ENCODE measurements at regions not wholly inside any gene's neighbourhood (a gene's known extent, or its start where the extent isn't known, plus 50 kb on each side); places are given as distances from the start of the nearest gene placed in this dataset.

DNA sequence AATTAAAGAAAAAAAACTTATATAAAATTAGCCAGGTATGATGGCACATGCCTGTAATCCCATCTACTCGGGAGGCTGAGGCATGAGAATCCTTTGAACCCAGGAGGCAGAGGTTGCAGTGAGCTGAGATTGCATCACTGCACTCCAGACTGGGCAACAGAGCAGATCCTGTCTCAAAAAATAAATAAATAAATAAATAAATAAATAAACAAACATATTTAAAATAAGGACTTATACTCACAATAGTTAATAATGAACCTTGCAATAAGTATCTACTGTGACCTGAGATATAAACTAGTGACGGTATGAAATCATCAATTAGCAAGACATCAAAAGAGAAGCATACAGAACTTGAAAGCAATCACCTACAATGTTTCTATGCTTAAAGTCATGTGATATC is 548.4 kb upstream of the JARID2 start:
- no peak overlapping the region for H3K27ac Mint-ChIP-seq
- DNase-seq = no peak
- H3K4me3 Mint-ChIP-seq = no peak overlapping the region
- H3K4me1 Mint-ChIP-seq = no peaks in the 10 kb centered on the region
- no peaks in the 10 kb centered on the region for H3K36me3 Mint-ChIP-seq
- ATAC-seq = no peak
- CTCF ChIA-PET = interaction anchor here (1.1 kb wide), 1 partner anchor 486 kb away, joined by 3 read pairs; no protein-coding TSS in a partner anchor
- peaks cover 3% of the 10 kb centered on the region for H3K27me3 Mint-ChIP-seq
- peaks cover 3% of the 10 kb centered on the region for H3K9me3 Mint-ChIP-seq (ENCODE audit: low read depth)

GRCh38 chr6:14699803-14700601 is 545.9 kb upstream of the JARID2 start:
- Mint-ChIP-seq H3K27me3 (peaks cover 3% of the 10 kb centered on the region), H3K27ac (no peak overlapping the region), H3K9me3 (ENCODE audit: low read depth) (peaks cover 3% of the 10 kb centered on the region), H3K36me3 (no peaks in the 10 kb centered on the region), H3K4me3 (no peak overlapping the region), H3K4me1 (no peaks in the 10 kb centered on the region)
- CTCF ChIA-PET = interaction anchor here (3.0 kb wide), 1 partner anchor 11 kb away, joined by 7 read pairs; no protein-coding TSS in a partner anchor
- ATAC-seq (no peak), DNase-seq (no peak)

GRCh38 chr6:14701946-14702345 is 543.9 kb upstream of the JARID2 start:
- Mint-ChIP-seq H3K27ac (no peak overlapping the region), H3K9me3 (ENCODE audit: low read depth) (peaks cover 3% of the 10 kb centered on the region), H3K36me3 (no peaks in the 10 kb centered on the region), H3K4me3 (no peak overlapping the region), H3K27me3 (no peaks in the 10 kb centered on the region), H3K4me1 (peaks cover 10% of the 10 kb centered on the region)
- CTCF ChIA-PET = interaction anchor here (0.9 to 3.0 kb wide), 2 partner anchors 8 to 9 kb away, joined by 3 to 7 read pairs; no protein-coding TSS in a partner anchor
- no peak for ATAC-seq
- no peak for DNase-seq

DNA sequence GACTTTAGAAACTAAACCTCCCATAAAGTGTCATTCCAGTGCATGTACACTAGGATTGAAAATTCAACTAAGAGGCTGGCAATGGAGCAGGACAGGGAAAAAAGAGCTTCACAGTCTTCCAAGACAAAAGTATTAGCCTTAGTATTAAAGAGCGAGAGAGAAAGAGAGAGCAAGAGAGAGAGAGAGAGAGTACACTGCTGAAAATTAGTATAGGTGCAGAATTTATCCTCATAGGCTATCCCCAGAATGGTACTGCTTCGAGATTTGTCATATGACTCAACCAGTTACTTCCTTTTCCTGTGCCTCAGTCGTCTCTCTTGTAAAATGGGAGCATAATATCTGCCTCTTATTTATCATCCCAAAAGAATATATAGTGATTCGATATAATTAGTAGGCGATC is 543.2 kb upstream of the JARID2 start:
- H3K36me3 Mint-ChIP-seq = peaks cover 1% of the 10 kb centered on the region
- no peak overlapping the region for H3K4me3 Mint-ChIP-seq
- ATAC-seq = no peak
- peaks cover 12% of the 10 kb centered on the region for H3K4me1 Mint-ChIP-seq
- H3K27ac Mint-ChIP-seq = no peak overlapping the region
- CTCF ChIA-PET = interaction anchor here (3.0 kb wide), 1 partner anchor 8 kb away, joined by 7 read pairs; no protein-coding TSS in a partner anchor
- H3K27me3 Mint-ChIP-seq = no peaks in the 10 kb centered on the region
- DNase-seq = no peak
- peaks cover 3% of the 10 kb centered on the region for H3K9me3 Mint-ChIP-seq (ENCODE audit: low read depth)

DNA sequence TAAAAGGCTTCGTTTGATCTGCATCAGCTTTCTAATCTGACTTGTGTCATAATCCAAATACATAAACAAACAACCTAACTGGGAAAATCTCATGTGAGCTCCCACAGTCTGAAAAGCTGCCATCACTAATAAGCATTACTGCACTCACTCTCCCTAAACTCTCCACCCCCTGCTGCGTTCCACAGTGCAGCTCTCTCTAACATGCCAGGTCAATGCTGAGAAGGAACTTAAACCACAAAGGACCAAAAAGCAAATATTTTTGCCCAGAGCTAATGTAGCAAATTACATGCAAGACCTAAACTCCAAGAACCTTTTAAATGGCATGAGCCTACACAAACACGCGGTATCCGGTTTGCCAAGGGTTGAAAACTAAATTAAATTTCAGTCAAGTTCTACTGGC is 542.3 kb upstream of the JARID2 start:
- Mint-ChIP-seq H3K9me3 (ENCODE audit: low read depth) (peaks cover 3% of the 10 kb centered on the region), H3K4me3 (no peak overlapping the region), H3K27me3 (no peaks in the 10 kb centered on the region)

GRCh38 chr6:14704383-14705271 is 541.2 kb upstream of the JARID2 start:
- Mint-ChIP-seq H3K27ac (no peak overlapping the region), H3K27me3 (no peaks in the 10 kb centered on the region), H3K4me1 (peaks cover 12% of the 10 kb centered on the region), H3K9me3 (ENCODE audit: low read depth) (peaks cover 3% of the 10 kb centered on the region), H3K4me3 (no peak overlapping the region), H3K36me3 (peaks cover 1% of the 10 kb centered on the region)
- DNase-seq (no peak), ATAC-seq (no peak)
- CTCF ChIA-PET = interaction anchor here (1.5 kb wide), 1 partner anchor 81 kb away, joined by 3 read pairs; no protein-coding TSS in a partner anchor

More for the DNA sequence above, 542.3 kb upstream of the JARID2 start:
- DNase-seq = no peak
- CTCF ChIA-PET = interaction anchor here (1.0 to 1.5 kb wide), 2 partner anchors 10 to 82 kb away, joined by 3 read pairs; no protein-coding TSS in a partner anchor
- Mint-ChIP-seq H3K27ac (no peak overlapping the region), H3K4me1 (peaks cover 12% of the 10 kb centered on the region), H3K36me3 (peaks cover 1% of the 10 kb centered on the region)
- ATAC-seq = no peak

GRCh38 chr6:14705841-14706377 is 540.0 kb upstream of the JARID2 start:
- DNase-seq (no peak), ATAC-seq (no peak)
- CTCF ChIA-PET = no interaction called here
- H3K27ac Mint-ChIP-seq = no peak overlapping the region
- peaks cover 1% of the 10 kb centered on the region for H3K36me3 Mint-ChIP-seq
- H3K9me3 Mint-ChIP-seq (ENCODE audit: low read depth) = no peaks in the 10 kb centered on the region
- H3K27me3 Mint-ChIP-seq = no peaks in the 10 kb centered on the region
- H3K4me3 Mint-ChIP-seq = no peak overlapping the region
- H3K4me1 Mint-ChIP-seq = peaks cover 16% of the 10 kb centered on the region

DNA sequence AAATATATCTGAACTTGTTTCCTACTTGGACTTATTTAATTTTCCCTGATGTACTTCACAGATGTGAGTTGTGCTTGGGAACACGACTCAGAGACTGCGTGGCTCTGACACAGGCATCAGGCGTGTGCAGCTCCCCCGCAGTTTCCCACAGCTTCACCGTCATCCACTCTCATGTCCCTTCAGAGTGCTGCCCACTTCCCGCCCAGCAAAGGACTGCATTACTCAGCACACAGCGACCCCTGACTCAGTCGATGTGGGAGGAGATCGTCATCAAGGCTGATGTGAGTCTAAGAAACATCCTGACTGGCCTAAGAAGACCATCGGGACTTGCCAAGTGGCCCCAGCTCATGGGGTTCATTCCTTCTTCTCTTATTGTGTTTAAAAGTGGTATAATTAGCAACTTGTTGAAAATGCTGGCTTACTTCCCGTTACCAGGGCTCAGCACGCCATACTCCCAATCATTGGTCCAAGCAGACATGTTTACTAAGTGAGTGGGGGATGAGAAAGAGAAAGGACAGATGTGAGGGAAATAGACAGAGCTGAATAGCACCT is 539.4 kb upstream of the JARID2 start:
- H3K4me3 Mint-ChIP-seq = no peak overlapping the region
- CTCF ChIA-PET = no interaction called here
- ATAC-seq (peak; percentile 70), DNase-seq (peak; percentile 75)
- no peaks in the 10 kb centered on the region for H3K27me3 Mint-ChIP-seq
- H3K36me3 Mint-ChIP-seq = peaks cover 1% of the 10 kb centered on the region
- peak overlapping the region; percentile 10 for H3K27ac Mint-ChIP-seq
- H3K9me3 Mint-ChIP-seq (ENCODE audit: low read depth) = no peaks in the 10 kb centered on the region
- peaks cover 21% of the 10 kb centered on the region for H3K4me1 Mint-ChIP-seq

GRCh38 chr6:14707276-14707675 is 538.6 kb upstream of the JARID2 start:
- ATAC-seq (no peak), DNase-seq (no peak)
- CTCF ChIA-PET = no interaction called here
- Mint-ChIP-seq H3K27ac (no peak overlapping the region), H3K4me3 (no peak overlapping the region), H3K9me3 (ENCODE audit: low read depth) (no peaks in the 10 kb centered on the region), H3K4me1 (peaks cover 22% of the 10 kb centered on the region), H3K27me3 (no peaks in the 10 kb centered on the region), H3K36me3 (peaks cover 1% of the 10 kb centered on the region)

- H3K4me1 Mint-ChIP-seq = peaks cover 22% of the 10 kb centered on the region
- H3K9me3 Mint-ChIP-seq (ENCODE audit: low read depth) = no peaks in the 10 kb centered on the region
- no peak overlapping the region for H3K4me3 Mint-ChIP-seq
- CTCF ChIA-PET = no interaction called here
- H3K36me3 Mint-ChIP-seq = peaks cover 1% of the 10 kb centered on the region
- H3K27ac Mint-ChIP-seq = no peak overlapping the region
- ATAC-seq (no peak), DNase-seq (no peak)
- no peaks in the 10 kb centered on the region for H3K27me3 Mint-ChIP-seq
Measured at GRCh38 chr6:14707971-14708465, 537.9 kb upstream of the JARID2 start.

DNA sequence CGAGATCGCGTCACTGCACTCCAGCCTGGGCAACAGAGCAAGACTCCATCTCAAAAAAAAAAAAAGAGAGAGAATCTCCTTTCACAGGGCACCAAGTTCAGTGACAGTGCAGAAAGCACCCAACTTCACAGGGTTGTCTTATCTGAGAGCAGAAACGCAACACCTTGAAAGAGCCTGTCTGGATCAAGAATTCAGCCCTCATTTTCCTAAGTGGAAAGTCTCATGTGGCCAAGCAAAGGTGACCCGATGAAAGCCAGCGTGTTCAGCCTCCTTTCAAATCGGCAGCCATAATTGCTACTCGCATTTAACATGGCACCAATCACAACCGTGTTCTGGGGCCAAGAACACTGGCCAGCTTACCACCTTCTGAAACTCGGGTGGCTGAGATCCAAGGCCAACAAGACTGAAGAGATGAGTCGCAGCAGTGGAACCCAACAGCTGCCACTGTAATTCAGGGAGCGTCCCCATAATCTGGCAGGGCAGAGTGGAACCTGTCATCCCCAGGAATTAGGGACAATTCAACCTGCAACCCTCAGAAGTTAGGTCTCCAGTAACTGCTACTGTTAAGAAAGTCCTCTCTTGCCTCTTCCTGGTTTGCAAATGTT is 536.7 kb upstream of the JARID2 start:
- ATAC-seq (no peak), DNase-seq (no peak)
- no peak overlapping the region for H3K27ac Mint-ChIP-seq
- CTCF ChIA-PET = no interaction called here
- H3K4me3 Mint-ChIP-seq = no peak overlapping the region
- no peaks in the 10 kb centered on the region for H3K9me3 Mint-ChIP-seq (ENCODE audit: low read depth)
- H3K4me1 Mint-ChIP-seq = peaks cover 22% of the 10 kb centered on the region
- peaks cover 1% of the 10 kb centered on the region for H3K36me3 Mint-ChIP-seq
- H3K27me3 Mint-ChIP-seq = no peaks in the 10 kb centered on the region

- CTCF ChIA-PET = interaction anchor here (1.0 kb wide), 1 partner anchor 499 kb away, joined by 3 read pairs; no protein-coding TSS in a partner anchor
- ATAC-seq (no peak), DNase-seq (no peak)
- Mint-ChIP-seq H3K36me3 (peaks cover 1% of the 10 kb centered on the region), H3K4me3 (no peak overlapping the region), H3K4me1 (peaks cover 22% of the 10 kb centered on the region), H3K27ac (no peak overlapping the region), H3K9me3 (ENCODE audit: low read depth) (no peaks in the 10 kb centered on the region), H3K27me3 (no peaks in the 10 kb centered on the region)
Measured at GRCh38 chr6:14709900-14710299, 536.0 kb upstream of the JARID2 start.
